HG03280 (cell line): ENCODE measurements at regions not wholly inside any gene's neighbourhood (a gene's known extent, or its start where the extent isn't known, plus 50 kb on each side); places are given as distances from the start of the nearest gene placed in this dataset.

ENCODE experiments used
- ATAC-seq: cut with Tn5 transposase; IDR thresholded peaks from one replicate; pipeline ENCODE4 v1.9.1; 2021; ENCODE audit warnings: mild to moderate bottlenecking, moderate library complexity; ENCODE audit not compliant: unreplicated experiment

DNA sequence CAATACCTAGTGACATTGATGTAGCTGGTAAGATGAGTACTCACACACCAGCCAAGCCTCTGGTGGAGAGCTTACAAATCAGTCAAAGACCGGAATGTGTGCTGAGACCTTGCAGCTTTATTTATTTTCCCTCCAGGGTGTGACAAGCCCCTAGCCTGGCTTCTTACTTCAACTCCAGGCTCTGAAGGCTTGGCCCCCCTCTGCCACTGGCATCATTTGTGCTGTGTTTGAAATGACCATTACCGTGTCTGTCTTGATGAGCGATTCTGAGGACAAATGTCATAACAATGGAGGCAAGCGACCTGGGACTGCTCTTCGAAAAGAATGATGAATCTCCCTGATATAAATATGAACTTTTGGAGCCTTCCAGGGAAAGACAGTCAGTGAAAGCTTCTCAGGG is 749.9 kb upstream of the HS6ST1 start:
- no peak for ATAC-seq

DNA sequence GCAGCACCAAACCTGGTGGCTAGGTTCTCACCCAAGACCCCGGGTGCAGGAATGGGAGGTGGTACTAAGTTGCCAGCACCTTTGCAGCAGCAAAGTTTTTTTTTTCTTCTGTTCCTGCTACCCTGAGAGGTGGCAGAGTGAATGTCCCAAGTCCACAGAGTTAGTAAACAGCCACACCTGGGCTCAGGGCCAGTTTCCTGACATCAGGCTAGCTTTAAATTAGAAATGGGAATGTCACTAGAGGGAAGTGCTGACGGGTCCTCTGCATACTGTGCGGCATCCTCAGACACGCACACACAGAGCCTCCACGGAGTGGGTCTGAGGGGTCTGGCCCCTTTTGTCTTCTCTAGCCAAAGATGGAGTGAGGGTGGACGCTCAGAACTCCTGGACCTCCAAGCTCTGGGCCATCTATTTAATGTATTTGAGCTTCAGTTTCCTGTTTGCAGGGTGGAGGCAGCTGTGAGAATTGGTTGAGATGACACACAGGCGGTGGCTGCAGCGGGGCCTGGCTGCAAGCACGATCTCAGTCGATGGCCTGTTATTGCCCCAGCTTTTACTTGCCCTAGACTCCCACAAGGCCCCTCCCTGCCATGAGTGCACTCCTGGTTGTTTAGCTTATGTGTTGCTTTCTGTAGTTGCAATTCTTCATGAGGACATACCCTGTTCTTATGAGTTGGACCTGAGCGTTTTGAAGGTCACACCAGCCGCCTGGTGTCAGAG is 751.4 kb upstream of the HS6ST1 start:
- ATAC-seq: no peak

DNA sequence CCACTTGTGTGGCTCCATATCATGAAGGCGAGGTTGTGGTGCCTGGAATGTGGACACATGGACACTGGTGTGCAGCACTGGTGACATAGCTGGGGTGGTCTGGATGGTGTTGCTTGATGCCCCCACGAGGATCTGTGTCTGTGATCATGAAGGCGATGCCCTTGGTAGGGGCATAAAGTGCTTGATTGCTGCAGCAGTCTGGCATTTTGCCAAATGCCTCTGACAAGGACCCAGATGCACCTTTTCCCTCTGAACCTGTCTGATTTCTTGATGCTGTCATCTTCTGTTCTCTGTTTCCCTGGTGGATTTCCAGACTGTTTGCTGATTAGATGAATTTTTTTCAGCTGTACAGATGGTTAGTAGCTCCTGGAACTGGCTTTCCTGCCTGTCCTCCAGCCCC is 752.0 kb upstream of the HS6ST1 start:
- no peak for ATAC-seq

DNA sequence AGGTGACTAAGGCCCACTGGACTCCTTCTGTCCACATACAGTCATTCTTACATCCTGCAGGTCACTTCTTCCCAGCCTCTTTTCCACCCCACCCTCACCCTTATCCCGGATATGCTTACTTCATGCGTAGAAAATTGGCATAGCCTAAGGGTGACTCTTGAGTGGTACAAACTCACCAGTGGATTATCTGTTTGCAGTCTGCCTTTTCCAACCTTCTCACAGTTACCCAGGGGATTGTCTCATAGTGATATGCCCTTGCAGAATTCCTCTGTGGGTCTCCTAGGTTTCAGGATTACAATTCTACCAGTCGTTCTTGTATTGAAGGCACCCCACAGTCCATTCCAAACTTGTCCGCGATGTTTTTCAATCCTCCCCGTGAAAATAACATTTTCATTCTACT is 752.9 kb upstream of the HS6ST1 start:
- no peak for ATAC-seq

DNA sequence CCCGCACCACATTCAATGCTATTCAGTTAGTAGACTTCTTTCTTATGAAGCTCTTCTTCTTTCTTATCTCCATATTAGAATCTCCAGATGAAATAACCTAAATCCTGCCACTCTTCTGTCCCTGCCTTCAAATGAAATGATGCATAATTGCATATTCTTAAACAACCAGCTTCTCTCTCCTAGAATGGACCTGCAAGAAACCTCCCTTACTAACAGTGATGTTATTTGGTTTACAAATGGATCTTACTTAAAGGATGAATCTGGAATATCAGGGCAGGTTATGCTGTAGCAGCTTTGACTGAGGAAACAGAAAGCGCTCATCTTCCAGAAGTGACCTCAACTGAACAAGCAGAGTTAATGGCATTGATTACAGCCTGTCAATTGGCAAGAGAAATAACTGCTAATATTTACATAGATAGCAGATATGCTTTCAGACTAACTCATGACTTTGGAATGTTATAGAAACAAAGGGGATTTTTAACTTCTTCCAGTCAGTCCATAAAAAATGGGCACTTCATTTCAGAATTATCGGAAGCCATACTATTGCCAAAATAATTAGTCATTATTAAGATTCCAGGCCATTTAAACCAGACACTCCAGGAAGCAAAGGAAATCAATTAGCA is 755.7 kb upstream of the HS6ST1 start:
- no peak for ATAC-seq

DNA sequence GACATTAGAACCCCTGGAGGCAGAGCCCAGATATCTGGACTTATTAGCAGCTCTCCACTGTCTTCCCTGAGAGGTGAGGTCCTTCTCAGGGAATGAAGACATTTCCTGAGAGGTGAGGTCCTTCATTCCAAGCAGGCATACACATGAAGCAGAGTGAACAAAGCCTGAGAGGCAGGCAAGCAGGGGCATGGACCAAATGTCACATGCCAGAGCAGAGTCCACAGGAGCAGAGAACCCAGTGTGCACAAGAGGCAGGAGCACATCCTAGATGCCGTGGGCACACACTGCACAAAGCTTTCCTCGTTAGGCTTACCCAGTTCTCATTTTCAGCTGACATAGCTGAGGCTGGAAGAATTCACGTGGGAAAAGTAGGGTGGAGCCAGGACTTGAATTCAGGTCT is 759.9 kb upstream of the HS6ST1 start:
- ATAC-seq: no peak

DNA sequence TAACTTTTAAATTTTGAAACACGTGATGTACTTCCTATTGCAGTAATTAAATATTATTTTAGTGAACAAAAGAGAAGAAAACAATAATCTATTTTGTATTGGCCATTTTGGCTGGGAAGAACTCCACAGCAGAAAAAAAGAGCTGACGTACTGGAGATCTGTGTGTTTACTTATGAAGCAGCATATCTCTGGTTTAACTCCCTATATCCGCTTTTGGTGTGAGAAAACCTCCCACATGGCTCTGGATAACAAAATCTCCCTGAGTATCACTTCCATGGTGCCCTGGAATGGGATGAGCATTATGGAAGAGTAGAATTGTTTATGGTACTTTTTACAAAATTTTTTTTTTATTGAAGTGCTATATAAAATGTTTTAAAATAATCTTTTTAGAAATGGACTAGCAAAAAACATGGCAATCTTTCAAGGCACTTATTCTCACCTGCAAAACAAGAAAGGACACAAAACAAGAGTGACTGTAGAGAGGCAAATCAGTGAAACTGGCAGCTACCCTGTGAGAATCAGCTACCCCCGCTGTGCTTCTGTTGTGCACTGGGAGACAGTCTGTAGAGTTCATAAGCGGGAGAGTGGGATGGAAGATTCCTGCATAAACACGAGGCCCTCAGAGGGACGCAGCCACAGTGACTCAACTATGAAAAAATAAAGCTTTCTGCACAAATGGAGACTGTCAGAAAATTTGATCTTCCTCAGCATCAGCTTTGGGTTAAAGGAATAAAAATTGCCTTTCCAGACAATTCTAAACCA is 762.2 kb upstream of the HS6ST1 start:
- no peak for ATAC-seq

DNA sequence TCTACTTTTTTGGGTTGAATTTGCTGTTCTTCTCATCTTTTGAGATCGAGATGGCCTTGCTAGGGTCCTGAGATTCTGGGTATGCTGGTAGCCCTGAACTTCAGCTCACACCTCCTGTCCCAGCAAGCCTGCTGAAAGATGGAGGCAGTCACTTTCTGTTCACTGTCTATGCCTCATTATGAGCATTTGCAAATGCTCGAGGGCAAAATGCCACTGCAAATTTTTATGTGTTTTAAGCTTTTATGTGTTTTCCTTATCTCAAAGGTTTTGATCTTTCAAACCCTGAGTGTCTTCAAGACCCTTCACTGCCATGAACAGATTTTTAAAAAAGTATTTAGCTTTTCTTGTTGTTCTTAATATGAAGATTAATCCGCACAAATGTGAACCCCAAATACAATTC is 766.7 kb upstream of the HS6ST1 start:
- no peak for ATAC-seq

DNA sequence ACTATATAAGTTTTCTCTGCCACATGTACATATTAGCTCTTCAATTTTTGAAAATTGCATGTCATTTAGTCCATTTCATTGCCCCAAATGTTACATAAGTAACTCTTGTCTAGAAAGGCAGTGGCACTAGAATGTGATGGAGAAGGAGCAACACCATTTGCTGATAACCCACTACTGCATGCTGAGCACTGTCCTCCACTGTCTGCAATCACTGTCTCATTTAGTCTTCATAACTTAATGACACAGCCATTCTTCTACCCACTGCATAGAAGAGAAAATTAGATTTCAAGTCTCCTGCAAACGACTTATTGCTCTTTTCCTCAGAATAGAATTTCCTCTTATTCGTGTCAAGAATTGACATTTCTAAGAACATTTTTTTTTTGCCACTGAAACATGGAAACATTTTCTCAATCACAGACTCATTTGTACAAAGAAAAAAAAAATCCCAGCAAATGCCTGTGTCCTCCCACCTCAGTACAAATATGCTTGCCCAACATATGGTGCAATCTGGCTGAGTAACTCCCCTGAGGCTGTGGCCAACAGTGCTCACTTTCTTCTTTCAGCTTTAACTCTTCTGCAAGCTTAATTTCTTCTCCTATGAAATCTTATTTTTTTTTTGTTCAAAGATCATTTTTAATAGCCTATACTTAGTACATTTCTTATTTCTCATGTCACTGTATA is 768.6 kb upstream of the HS6ST1 start:
- no peak for ATAC-seq

DNA sequence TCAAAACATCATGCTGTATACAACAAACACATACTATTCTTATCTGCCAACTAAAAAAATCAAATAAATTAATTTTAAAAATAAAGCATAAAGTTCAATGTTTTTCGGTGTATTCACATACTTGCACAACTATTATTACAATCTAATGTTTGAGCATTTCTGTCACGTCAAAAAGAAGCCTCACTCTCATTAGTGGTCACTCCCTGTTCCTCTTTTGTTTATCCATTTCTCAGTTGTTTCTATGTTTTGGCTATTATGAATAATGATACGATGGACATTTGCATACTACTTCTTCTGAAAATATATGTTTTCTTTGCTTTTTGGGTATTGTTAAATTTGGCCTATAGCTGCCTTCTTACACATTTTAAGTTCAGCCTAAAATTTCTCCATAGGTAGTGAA is 773.0 kb upstream of the HS6ST1 start:
- ATAC-seq: no peak

DNA sequence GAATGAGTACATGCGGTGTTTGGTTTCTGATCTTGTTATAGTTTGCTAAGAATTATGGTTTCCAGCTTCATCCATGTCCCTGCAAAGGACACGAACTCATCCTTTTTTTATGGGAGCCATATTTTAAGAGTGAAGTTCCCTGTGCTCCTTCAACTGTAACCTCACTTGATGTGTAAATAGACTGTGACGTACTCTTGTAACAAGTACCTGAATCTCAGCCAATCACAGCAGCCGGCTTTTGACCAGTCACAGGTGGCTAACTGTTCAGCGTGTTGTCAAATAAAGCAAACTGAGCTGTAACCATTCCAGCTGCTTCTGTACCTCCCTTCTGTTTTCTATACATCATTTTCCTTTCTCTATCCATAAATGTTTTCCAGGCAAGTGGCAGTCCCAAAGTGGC is 774.3 kb upstream of the HS6ST1 start:
- ATAC-seq: no peak

DNA sequence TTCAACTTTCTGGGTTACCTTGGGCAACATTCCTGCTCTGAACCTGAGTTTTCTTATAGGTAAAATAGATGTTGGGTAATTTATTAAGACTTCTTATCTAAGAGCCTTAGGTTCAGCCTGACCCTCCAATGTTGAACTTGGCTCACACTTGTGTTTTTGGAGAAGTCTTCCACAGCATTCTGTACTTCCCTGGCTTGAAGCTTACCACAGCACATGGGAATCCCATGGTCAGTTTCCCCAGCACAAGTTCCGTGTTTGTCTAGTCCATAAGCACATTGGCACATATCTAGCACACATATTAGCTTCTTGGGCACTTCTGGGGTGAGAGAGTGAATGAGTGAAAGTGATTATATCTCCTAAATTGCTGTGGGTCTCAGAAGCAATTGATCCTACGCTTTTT is 782.5 kb upstream of the HS6ST1 start:
- no peak for ATAC-seq

DNA sequence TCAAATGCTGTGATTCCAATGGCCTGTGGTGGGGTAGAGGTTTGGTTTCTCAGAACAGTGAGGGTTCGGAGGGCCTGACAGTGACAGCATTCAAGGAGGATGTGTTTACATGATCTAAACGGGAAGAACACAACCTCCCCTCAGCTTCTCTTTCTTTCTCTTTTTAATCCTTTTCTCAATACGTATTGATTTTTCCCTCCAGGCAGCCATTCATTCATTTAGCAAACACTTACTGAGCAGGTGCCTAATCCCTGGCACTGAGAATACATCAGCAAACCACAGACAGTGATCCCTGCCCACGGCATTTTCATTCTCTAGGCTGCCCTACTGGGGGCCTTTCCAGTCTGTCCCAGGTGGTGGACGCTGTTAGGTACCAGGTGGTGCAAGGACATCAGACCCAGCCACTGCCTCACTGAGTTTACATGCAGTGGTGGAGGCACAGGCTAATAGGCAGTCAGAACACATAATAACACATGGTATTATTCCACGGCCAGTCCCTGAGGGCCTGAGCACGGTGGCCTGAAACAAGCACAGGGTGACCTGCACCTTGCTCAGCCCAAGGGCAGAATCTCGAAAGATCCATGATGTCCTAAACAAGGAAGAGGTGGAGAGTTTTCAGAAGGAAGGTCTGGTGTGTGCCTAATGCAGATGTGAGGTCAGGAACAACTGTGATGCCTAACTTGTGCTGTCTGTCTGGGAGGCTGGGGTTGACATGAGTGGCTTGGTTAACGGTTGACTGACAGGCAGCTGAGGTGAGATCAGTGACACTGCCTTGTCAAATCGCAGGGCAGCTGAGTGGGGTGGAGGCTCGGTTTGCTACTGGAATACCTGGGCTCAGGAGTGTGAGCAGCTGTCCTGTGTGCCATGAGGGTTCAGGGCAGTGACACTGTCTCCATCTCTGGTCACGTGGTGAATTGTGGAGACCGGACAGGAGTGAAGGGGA is 785.5 kb upstream of the HS6ST1 start:
- ATAC-seq: no peak

DNA sequence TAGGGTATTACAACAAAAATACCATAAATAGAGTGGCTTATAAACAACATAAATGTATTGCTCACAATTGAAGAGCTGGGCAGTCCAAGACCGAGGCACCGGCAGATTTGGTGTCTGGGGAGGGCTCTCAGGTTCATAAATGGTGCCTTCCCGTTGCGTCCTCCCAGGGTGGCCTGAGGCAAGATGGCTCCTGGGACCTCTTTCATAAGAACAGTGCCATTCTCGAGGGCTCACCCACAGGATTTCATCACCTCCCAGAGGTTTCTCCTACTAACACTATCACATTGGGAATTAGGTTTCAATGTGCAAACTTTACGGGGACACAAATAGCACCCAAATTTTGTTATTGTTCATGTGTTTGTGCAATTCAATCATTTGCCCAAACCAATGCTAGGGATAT is 793.5 kb upstream of the HS6ST1 start:
- ATAC-seq: no peak

DNA sequence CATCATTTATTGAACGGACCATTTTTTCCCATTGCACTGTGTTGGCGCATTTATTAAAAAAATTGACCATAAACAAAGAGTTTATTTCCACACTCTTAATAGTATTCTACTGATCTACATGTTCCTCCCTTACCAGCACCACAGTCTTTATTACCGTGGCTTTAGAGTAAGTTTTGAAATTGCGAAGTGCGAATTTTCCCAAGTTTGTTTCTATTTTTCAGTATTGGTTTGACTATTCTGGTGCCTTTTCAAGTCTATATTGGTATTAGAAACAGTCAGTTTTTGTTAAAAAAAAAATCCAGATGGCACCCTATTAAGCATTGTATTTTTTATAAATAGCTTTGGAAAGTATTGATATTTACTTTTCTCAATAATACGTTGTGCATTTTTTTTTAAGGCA is 795.1 kb upstream of the HS6ST1 start:
- ATAC-seq: no peak

DNA sequence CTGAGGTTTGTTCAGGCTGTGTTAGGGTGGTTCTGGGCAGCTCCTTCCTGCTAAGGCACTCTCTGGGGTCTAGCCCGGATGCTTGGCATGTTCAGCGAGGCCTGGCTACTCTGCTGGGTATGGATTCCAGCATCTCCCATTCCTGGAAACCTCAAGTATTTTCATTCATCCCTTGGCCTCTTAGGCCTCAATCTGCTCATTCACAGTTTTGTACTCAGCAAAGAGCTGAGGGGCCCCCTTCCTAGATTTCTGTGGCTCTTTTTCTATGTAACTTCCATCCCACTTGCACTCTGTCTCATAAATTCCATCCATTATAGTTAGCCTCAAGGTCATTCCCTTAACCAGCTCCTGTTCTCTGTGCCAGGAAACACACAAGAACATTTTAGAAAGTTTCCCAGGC is 798.8 kb upstream of the HS6ST1 start:
- no peak for ATAC-seq

DNA sequence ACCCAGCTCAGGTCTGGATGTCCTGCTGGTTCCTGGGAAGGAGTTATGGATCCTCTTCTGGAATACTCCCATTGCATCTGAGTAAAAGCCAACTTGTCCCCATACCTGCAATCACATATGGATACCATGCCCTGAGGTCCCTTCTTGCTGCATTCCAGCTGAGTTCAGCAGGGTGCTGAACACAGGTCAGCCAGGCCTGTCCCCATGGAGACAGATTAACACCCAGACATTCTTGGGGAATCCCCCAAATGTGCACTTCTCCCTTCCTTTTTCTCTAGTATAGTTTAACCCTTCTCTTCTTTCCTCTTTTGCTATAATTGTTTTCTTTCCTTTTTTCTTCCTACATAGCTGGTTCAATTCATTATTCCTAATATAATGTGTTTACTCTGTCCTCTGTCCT is 799.6 kb upstream of the HS6ST1 start:
- no peak for ATAC-seq

DNA sequence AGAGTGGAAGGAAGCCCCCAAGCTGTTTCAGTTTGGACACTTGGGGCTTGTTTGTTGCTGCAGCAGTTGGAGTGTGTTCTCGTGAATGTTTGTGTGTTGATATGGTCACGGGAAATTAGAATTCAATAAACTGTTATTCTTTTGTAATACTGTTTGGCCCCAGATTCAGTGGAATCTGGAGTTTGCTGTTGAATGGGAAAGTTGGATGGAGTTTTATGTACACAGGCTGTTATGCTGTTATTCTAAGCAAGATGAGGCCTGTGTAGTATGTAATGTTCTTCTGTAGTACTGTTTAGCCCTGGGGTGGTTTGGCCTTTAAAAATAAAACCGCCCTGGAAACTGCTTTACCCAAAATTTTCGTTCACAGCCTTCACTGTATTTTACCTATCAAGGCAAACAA is 810.4 kb upstream of the HS6ST1 start:
- no peak for ATAC-seq

DNA sequence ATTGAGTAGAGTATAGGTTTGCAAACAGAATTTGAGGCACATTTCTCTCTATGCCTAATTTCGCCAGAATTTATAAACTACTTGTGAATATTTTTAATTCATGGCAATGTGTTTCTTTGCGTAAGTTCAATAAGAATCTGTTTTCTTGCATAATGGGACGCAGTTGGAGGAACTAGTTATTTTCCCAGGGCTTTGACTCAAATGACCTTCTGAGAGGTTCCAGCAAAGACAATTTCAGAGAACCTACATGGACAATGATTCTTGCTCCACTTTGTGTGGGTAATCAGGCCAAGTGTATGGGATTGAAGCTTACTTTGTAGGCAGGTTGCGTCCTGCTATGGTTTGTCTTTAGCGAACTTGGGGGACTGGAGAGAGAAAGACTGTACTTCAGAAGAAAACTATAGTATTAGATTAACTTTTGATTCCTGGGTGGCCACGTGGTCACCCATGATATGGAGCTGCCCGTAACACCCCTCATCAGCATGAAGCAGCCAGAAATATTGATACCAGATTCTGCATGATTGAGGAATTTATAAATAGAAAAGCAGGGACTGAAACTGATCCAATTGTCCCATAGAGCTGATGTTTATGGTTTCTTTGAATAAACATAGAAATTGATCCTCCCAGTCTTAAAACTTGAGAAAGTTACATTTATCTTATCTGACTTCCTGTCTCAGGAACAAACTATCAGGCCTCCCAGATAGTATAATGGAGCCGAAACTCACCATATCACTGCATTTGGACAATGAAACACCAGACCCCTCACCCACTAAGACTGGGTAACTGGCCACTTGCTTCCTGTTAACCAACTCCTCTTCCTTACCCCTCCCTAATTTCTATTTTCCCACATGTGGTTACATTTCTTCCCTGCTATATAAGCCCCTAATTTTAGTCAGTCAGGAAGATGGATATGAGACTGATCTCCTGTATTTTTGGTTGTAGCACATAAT is 815.3 kb upstream of the HS6ST1 start:
- ATAC-seq: no peak
